ENCODE measurements at regions not wholly inside any gene's neighbourhood (a gene's known extent, or its start where the extent isn't known, plus 50 kb on each side); places are given as distances from the start of the nearest gene placed in this dataset.
"Not testable (repeated sequence)": the region's sequence is repeated elsewhere in the genome, so short reads cannot be mapped to it uniquely, and the experiment has no call there.

DNA sequence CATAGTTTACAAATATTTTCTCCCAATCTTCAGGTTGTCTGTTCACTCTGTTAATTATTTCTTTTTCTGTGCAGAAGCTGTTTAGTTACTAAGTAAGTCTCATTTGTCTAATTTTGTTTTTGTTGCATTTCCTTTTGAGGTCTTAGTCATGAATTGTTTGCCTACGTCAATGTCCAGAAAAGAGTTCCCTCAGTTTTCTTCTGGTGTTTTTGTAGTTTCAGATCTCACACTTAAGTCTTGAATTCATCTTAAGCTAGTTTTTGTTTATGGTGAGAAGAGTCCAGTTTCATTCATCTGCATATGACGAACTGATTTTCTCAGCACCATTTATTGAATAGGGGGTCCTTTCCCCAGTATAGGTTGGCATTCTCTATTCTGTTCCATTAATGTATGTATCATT lies 1252.2 kb upstream of the TMEFF2 start:
- Histone ChIP-seq H3K4me1 (replicated peaks; ENCODE audit: insufficient read depth) (no peaks in the 10 kb centered on the region), H3K36me3 (ENCODE audit: low read depth) (no peaks in the 10 kb centered on the region), H4K20me1 (ENCODE audit: insufficient read depth) (no peaks in the 10 kb centered on the region), H3K27ac (no peak overlapping the region), H3K27me3 (ENCODE audit: insufficient read depth, low read depth) (no peaks in the 10 kb centered on the region), H3K4me3 (no peak overlapping the region), H3K4me2 (no peak overlapping the region), H2AFZ (no peak overlapping the region), H3K9me2 (ENCODE audit: insufficient read depth) (no peaks in the 10 kb centered on the region), H3F3A (ENCODE audit: insufficient read depth, low read depth) (no peaks in the 10 kb centered on the region), H3K9me3 (ENCODE audit: insufficient read depth, low read depth) (no peaks in the 10 kb centered on the region), H3K79me2 (ENCODE audit: low read depth) (no peaks in the 10 kb centered on the region)
- no peak for DNase-seq
- TF ChIP-seq, protein P1, sequence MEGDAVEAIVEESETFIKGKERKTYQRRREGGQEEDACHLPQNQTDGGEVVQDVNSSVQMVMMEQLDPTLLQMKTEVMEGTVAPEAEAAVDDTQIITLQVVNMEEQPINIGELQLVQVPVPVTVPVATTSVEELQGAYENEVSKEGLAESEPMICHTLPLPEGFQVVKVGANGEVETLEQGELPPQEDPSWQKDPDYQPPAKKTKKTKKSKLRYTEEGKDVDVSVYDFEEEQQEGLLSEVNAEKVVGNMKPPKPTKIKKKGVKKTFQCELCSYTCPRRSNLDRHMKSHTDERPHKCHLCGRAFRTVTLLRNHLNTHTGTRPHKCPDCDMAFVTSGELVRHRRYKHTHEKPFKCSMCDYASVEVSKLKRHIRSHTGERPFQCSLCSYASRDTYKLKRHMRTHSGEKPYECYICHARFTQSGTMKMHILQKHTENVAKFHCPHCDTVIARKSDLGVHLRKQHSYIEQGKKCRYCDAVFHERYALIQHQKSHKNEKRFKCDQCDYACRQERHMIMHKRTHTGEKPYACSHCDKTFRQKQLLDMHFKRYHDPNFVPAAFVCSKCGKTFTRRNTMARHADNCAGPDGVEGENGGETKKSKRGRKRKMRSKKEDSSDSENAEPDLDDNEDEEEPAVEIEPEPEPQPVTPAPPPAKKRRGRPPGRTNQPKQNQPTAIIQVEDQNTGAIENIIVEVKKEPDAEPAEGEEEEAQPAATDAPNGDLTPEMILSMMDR (conservative IDR thresholded peaks at IDR 0.05): no peak
- intact Hi-C loops (cut with micrococcal nuclease; ENCODE audit: unreplicated experiment): no loop called here
- no TSS peak for BruUV-seq (replicated peaks)
- ChIA-PET POLR2A (ENCODE audit: unreplicated experiment) (no interaction called here), CTCF (no interaction called here)

DNA sequence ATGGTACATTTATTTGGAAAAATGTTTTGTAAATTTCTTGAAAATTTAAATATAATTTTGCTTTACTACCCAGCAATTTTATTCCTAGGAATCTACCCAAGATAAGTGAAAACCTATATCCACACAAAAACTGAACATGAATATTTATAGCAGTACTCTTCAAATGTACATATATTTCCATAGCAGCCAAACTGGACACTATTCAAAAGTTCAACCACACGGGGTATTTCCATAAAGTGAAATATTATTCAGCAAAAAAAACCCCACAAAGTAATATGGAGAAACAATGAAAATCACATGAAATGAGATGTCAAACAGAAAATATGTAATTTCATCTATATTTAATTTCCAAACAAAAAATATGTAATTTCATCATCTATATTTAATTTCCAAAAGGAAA lies 1247.6 kb upstream of the TMEFF2 start:
- CTCF ChIA-PET: no interaction called here
- BruUV-seq (replicated peaks): no TSS peak
- intact Hi-C loops (cut with micrococcal nuclease; ENCODE audit: unreplicated experiment): no loop called here

DNA sequence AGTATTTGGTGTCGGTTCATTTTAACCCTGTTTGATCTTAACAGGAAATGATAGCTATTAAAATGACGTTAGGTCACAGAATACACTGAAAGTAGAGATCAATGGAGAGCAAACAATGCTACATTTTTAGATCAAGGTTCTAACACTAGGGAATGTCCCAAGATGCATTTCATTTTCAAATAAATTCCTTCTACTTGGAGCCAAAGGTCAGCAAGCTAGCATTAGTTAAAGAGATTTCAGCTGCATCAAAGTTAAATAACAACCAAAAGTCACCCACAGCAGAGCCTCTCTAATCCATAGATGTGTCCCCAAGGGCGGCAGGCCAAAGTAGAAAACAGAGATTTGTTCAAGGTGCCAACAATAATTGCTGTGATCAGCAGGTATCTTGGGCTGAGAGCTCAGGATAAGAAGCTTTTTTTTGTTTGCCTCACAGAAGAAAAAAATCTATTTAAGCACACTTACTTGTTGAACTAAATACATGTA lies 1233.6 kb upstream of the TMEFF2 start:
- Histone ChIP-seq H3K9me3 (ENCODE audit: insufficient read depth, low read depth) (no peaks in the 10 kb centered on the region), H4K20me1 (ENCODE audit: insufficient read depth) (no peaks in the 10 kb centered on the region), H3K4me2 (no peak overlapping the region), H3K4me1 (replicated peaks; ENCODE audit: insufficient read depth) (no peaks in the 10 kb centered on the region), H3K27me3 (ENCODE audit: insufficient read depth, low read depth) (no peaks in the 10 kb centered on the region), H3K9me2 (ENCODE audit: insufficient read depth) (no peaks in the 10 kb centered on the region), H3F3A (ENCODE audit: insufficient read depth, low read depth) (no peaks in the 10 kb centered on the region), H3K36me3 (ENCODE audit: low read depth) (no peaks in the 10 kb centered on the region), H3K4me3 (no peak overlapping the region), H3K27ac (no peak overlapping the region), H2AFZ (no peak overlapping the region), H3K79me2 (ENCODE audit: low read depth) (no peaks in the 10 kb centered on the region)
- no peak for TF ChIP-seq EZH2 (IDR thresholded peaks at IDR 0.05; ENCODE audit: low read depth)
- TF ChIP-seq, protein P1 (conservative IDR thresholded peaks at IDR 0.05): no peak
- ChIA-PET CTCF (no interaction called here), POLR2A (ENCODE audit: unreplicated experiment) (no interaction called here)
- DNase-seq: no peak
- no TSS peak for BruUV-seq (replicated peaks)
- intact Hi-C loops (cut with micrococcal nuclease; ENCODE audit: unreplicated experiment): no loop called here

More for the DNA sequence above, 1247.6 kb upstream of the TMEFF2 start:
- Histone ChIP-seq H3K4me2 (no peak overlapping the region), H3K4me3 (no peak overlapping the region), H3K27me3 (ENCODE audit: insufficient read depth, low read depth) (no peaks in the 10 kb centered on the region), H3K9me3 (ENCODE audit: insufficient read depth, low read depth) (no peaks in the 10 kb centered on the region), H3K9me2 (ENCODE audit: insufficient read depth) (no peaks in the 10 kb centered on the region), H3K79me2 (ENCODE audit: low read depth) (no peaks in the 10 kb centered on the region), H3F3A (ENCODE audit: insufficient read depth, low read depth) (no peaks in the 10 kb centered on the region), H3K27ac (no peak overlapping the region), H2AFZ (no peak overlapping the region), H3K4me1 (replicated peaks; ENCODE audit: insufficient read depth) (no peaks in the 10 kb centered on the region), H3K36me3 (ENCODE audit: low read depth) (no peaks in the 10 kb centered on the region), H4K20me1 (ENCODE audit: insufficient read depth) (no peaks in the 10 kb centered on the region)
- POLR2A ChIA-PET (ENCODE audit: unreplicated experiment): no interaction called here
- TF ChIP-seq, protein P1 (conservative IDR thresholded peaks at IDR 0.05): no peak
- no peak for TF ChIP-seq EZH2 (IDR thresholded peaks at IDR 0.05; ENCODE audit: low read depth)
- no peak for DNase-seq

DNA sequence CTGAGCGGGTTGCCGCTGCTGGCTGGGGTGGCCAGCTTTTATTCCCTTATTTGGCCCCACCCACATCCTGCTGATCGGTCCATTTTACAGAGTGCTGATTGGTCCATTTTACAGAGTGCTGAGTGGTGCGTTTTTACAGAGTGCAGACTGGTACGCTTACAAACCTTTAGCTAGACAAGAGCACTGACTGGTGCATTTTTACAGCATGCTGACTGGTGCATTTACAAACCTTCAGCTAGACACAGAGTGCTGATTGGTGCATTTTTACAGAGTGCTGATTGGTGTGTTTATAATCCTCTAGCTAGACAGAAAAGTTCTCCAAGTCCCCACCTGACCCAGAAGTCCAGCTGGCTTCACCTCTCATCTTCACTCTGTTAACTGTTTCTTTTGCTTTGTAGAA lies 1217.6 kb upstream of the TMEFF2 start:
- H3K27me3 ChIP-seq (ENCODE audit: insufficient read depth, low read depth); intact Hi-C loops (cut with micrococcal nuclease; ENCODE audit: unreplicated experiment); H3K9me3 ChIP-seq (ENCODE audit: insufficient read depth, low read depth); BruUV-seq (replicated peaks); H3K4me2 ChIP-seq; H3K36me3 ChIP-seq (ENCODE audit: low read depth); CTCF ChIA-PET; H3K79me2 ChIP-seq (ENCODE audit: low read depth); H4K20me1 ChIP-seq (ENCODE audit: insufficient read depth); H3K27ac ChIP-seq; H3K4me1 ChIP-seq (replicated peaks; ENCODE audit: insufficient read depth); H3K9me2 ChIP-seq (ENCODE audit: insufficient read depth); DNase-seq; H3F3A ChIP-seq (ENCODE audit: insufficient read depth, low read depth); H3K4me3 ChIP-seq; H2AFZ ChIP-seq: not testable (repeated sequence)
- POLR2A ChIA-PET (ENCODE audit: unreplicated experiment): interaction anchor here (0.7 kb wide), 1 partner anchor 449 kb away, joined by 4 read pairs; no protein-coding TSS in a partner anchor

Measured in PC-9 (cell line).